ENCODE measurements at regions not wholly inside any gene's neighbourhood (a gene's known extent, or its start where the extent isn't known, plus 50 kb on each side); places are given as distances from the start of the nearest gene placed in this dataset.

DNA sequence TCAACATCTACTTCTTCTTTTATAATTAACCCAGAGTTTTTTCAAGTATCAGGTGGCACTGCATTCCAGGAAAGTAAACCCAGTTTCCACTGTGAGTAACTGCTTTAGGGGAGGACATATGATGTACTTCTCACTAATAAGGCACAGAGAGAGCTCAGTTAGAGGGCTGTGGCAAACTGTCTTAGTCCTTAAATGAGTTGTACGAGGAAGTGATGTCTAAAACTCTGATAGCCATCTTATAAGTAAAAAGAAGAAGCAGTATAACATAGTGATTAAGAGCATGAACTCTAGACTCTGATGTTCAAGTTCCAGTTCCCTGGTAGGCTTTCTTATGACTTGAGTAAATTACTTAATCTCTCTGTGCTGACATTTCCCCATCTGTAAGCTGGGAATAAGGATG is 58.7 kb upstream of the PTGS2 start:
- WGBS (ENCODE audit: insufficient coverage, insufficient replicate concordance, low lambda C conversion rate, missing lambda C conversion rate), result 0% methylated on average over 1 of the region's 1 CpG
- Histone ChIP-seq H3K4me1 (ENCODE audit: control insufficient read depth, insufficient read depth, low read length) (peaks cover 8% of the 10 kb centered on the region; the same call in 1 of the 2 replicates), H2AFZ (ENCODE audit: control insufficient read depth, low read depth, low read length) (no peak overlapping the region), H4K20me1 (ENCODE audit: control insufficient read depth, insufficient read depth) (no peaks in the 10 kb centered on the region), H3K4me3 (no peak overlapping the region), H3K36me3 (ENCODE audit: control insufficient read depth in 2 of 2, insufficient read depth in 2 of 2, low read length in 1 of 2) (no peaks in the 10 kb centered on the region), H3K27ac (ENCODE audit: control insufficient read depth, insufficient read depth) (peak overlapping the region; percentile 28; the same call in 1 of the 2 replicates), H3K79me2 (ENCODE audit: control insufficient read depth, insufficient read depth, low read length) (no peaks in the 10 kb centered on the region), H3K4me2 (ENCODE audit: control insufficient read depth, insufficient read depth) (no peak overlapping the region), H3K27me3 (replicated peaks in 1 of 2; ENCODE audit: control insufficient read depth in 2 of 2, insufficient read depth in 2 of 2, low read length in 1 of 2) (no peaks in the 10 kb centered on the region), H3K9ac (ENCODE audit: control insufficient read depth, insufficient read depth, low read length) (no peak overlapping the region), H3K9me3 (replicated peaks; ENCODE audit: control insufficient read depth, insufficient read depth, low read length) (no peaks in the 10 kb centered on the region)
- RAD21 ChIA-PET (ENCODE audit: unreplicated experiment), result no interaction called here
- in situ Hi-C loops (cut with MboI), result no loop called here
- DNase-seq (ENCODE audit: low read depth, low spot score) (no peak), FAIRE-seq (no peak), ATAC-seq (peak; percentile 87)
- no TSS peak for BruUV-seq (replicated peaks)
- SMC1A ChIA-PET (ENCODE audit: uncharacterized antibody, unreplicated experiment), result interaction anchor here (1.0 to 1.2 kb wide), 4 partner anchors 16 to 55 kb away, joined by 3 to 4 read pairs (median 4); no protein-coding TSS in a partner anchor
- intact Hi-C loops (cut with micrococcal nuclease; ENCODE audit: unreplicated experiment), result no loop called here
- CTCF ChIA-PET, result interaction anchor here (0.7 to 2.2 kb wide), 6 partner anchors 10 to 256 kb away, joined by 3 to 11 read pairs (median 3); no protein-coding TSS in a partner anchor
- TF ChIP-seq, protein P1, sequence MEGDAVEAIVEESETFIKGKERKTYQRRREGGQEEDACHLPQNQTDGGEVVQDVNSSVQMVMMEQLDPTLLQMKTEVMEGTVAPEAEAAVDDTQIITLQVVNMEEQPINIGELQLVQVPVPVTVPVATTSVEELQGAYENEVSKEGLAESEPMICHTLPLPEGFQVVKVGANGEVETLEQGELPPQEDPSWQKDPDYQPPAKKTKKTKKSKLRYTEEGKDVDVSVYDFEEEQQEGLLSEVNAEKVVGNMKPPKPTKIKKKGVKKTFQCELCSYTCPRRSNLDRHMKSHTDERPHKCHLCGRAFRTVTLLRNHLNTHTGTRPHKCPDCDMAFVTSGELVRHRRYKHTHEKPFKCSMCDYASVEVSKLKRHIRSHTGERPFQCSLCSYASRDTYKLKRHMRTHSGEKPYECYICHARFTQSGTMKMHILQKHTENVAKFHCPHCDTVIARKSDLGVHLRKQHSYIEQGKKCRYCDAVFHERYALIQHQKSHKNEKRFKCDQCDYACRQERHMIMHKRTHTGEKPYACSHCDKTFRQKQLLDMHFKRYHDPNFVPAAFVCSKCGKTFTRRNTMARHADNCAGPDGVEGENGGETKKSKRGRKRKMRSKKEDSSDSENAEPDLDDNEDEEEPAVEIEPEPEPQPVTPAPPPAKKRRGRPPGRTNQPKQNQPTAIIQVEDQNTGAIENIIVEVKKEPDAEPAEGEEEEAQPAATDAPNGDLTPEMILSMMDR (IDR thresholded peaks at IDR 0.05 in 2 of 3, conservative IDR thresholded peaks at IDR 0.05 in 1 of 3; ENCODE audit: control insufficient read depth in 2 of 3, extremely low read depth in 1 of 3, insufficient read depth in 1 of 3, low read depth in 3 of 3, low read length in 3 of 3), result no peak
- TF ChIP-seq SMAD5 (IDR thresholded peaks at IDR 0.05; ENCODE audit: low read depth) (no peak), BCL11A (IDR thresholded peaks at IDR 0.05; ENCODE audit: low read depth, low read length) (peak; percentile 19; the same call in 1 of the 2 replicates), NFIC (IDR thresholded peaks at IDR 0.05; ENCODE audit: low read depth, low read length) (peak; percentile 63; the same call in 1 of the 2 replicates), SPI1 (IDR thresholded peaks at IDR 0.05; ENCODE audit: borderline replicate concordance, insufficient read depth, low read depth, low read length) (peak; percentile 58; the same call in 1 of the 2 replicates), RCOR1 (conservative IDR thresholded peaks at IDR 0.05; ENCODE audit: low read depth, low read length) (no peak), GABPA (IDR thresholded peaks at IDR 0.05; ENCODE audit: low read depth) (0 out of 2 replicates have a peak, but pooled peaks have one; percentile 28), STAT3 (IDR thresholded peaks at IDR 0.05; ENCODE audit: low read depth, low read length) (no peak), ETV6 (conservative IDR thresholded peaks at IDR 0.05 in 1 of 2, IDR thresholded peaks at IDR 0.05 in 1 of 2; ENCODE audit: borderline replicate concordance in 1 of 2, low read depth in 1 of 2) (peak in 1 of 2 experiments; percentile 26; a peak in 1 of 4 replicates), RUNX3 (IDR thresholded peaks at IDR 0.05; ENCODE audit: low read length) (peak; percentile 55), JUNB (IDR thresholded peaks at IDR 0.05) (peak; percentile 70), MTA2 (IDR thresholded peaks at IDR 0.05; ENCODE audit: low read depth) (peak; percentile 54)
- POLR2A ChIA-PET, result no interaction called here
